ENCODE measurements at regions not wholly inside any gene's neighbourhood (a gene's known extent, or its start where the extent isn't known, plus 50 kb on each side); places are given as distances from the start of the nearest gene placed in this dataset.

- Histone ChIP-seq H3K4me1 (no peaks in the 10 kb centered on the region), H3K36me3 (no peaks in the 10 kb centered on the region), H3K9me3 (no peaks in the 10 kb centered on the region), H3K27ac (no peak overlapping the region), H3K4me3 (no peak overlapping the region), H3K27me3 (peaks cover 0 to 15% (median 7%) of the 10 kb centered on the region in 7 donors)
- TF ChIP-seq CTCF (IDR thresholded peaks at IDR 0.05) = no peak
- no peak for DNase-seq
- ATAC-seq = no peak
- 87 to 88% methylated on average over 6 of the region's 6 CpGs for WGBS, 2 donors
- intact Hi-C loops (cut with DNase I) = no loop called here
These were observed 108.4 kb downstream of the IRX5 start for GRCh38 chr16:55039042-55039441.

GRCh38 chr16:55039511-55039910 is 108.8 kb downstream of the IRX5 start:
- no peaks in the 10 kb centered on the region for H3K4me1 ChIP-seq
- DNase-seq = no peak
- intact Hi-C loops (cut with DNase I) = no loop called here
- no peak overlapping the region for H3K27ac ChIP-seq
- peaks cover 0 to 15% (median 7%) of the 10 kb centered on the region in 7 donors for H3K27me3 ChIP-seq
- WGBS, 2 donors = 89 to 92% methylated on average over 6 of the region's 6 CpGs
- no peaks in the 10 kb centered on the region for H3K9me3 ChIP-seq
- no peak for ATAC-seq
- no peaks in the 10 kb centered on the region for H3K36me3 ChIP-seq
- TF ChIP-seq CTCF (IDR thresholded peaks at IDR 0.05) = no peak
- H3K4me3 ChIP-seq = no peak overlapping the region

GRCh38 chr16:55039931-55040330 is 109.3 kb downstream of the IRX5 start:
- Histone ChIP-seq H3K36me3 (no peaks in the 10 kb centered on the region), H3K27me3 (peaks cover 0 to 15% (median 7%) of the 10 kb centered on the region in 7 donors), H3K4me3 (no peak overlapping the region), H3K27ac (no peak overlapping the region), H3K4me1 (no peaks in the 10 kb centered on the region), H3K9me3 (no peaks in the 10 kb centered on the region)
- intact Hi-C loops (cut with DNase I) = no loop called here
- WGBS, 2 donors = 76 to 81% methylated on average over 8 of the region's 8 CpGs
- no peak for TF ChIP-seq CTCF (IDR thresholded peaks at IDR 0.05)
- ATAC-seq = no peak
- DNase-seq = no peak

- ATAC-seq (no peak), DNase-seq (no peak)
- H3K27me3 ChIP-seq = peaks cover 0 to 15% (median 7%) of the 10 kb centered on the region in 7 donors
- no peaks in the 10 kb centered on the region for H3K36me3 ChIP-seq
- no peak overlapping the region for H3K4me3 ChIP-seq
- intact Hi-C loops (cut with DNase I) = no loop called here
- H3K9me3 ChIP-seq = no peaks in the 10 kb centered on the region
- no peaks in the 10 kb centered on the region for H3K4me1 ChIP-seq
- TF ChIP-seq CTCF (IDR thresholded peaks at IDR 0.05) = no peak
- no peak overlapping the region for H3K27ac ChIP-seq
- WGBS, 2 donors = 86 to 90% methylated on average over 19 of the region's 19 CpGs
These were observed 109.9 kb downstream of the IRX5 start for GRCh38 chr16:55040366-55041086.

All from heart right ventricle (tissue), 16 donors.